Stimulated activated naive B cell treated with anti-CD40 and anti-IgM and Interleukin-4, amounts not matched to agents 10 μg/mL and 1 μg/mL and 100 μg/mL, for 72 hours (primary cell): ENCODE measurements at regions not wholly inside any gene's neighbourhood (a gene's known extent, or its start where the extent isn't known, plus 50 kb on each side); places are given as distances from the start of the nearest gene placed in this dataset.

Experiments used
- ATAC-seq, 2 donors: fragments of 150-1000 bp; cut with Tn5 transposase; replicated peaks; 2 replicates each; pipeline ENCODE4 v1.10.0; 2021; ENCODE audit warnings: moderate library complexity in 1 of 2
- DNase-seq: peaks from one replicate; pipeline ENCODE4 v3.0.0; 2021
- H3K27ac Mint-ChIP-seq: one replicate; pipeline ENCODE4 v1.8.0; 2022; ENCODE audit warnings: mild to moderate bottlenecking, mixed read lengths
- H3K27me3 Mint-ChIP-seq, 2 donors: one replicate each; pipeline ENCODE4 v1.8.0; 2022; ENCODE audit warnings: mixed read lengths in 2 of 2
- H3K36me3 Mint-ChIP-seq, 2 donors: one replicate each; pipeline ENCODE4 v1.8.0; 2022; ENCODE audit warnings: mixed read lengths in 2 of 2, mild to moderate bottlenecking in 1 of 2
- H3K4me1 Mint-ChIP-seq, 2 donors: one replicate each; pipeline ENCODE4 v1.8.0; 2022; ENCODE audit warnings: mixed read lengths in 2 of 2, mild to moderate bottlenecking in 1 of 2
- H3K4me3 Mint-ChIP-seq, 2 donors: one replicate each; pipeline ENCODE4 v1.8.0; 2022; ENCODE audit warnings: mild to moderate bottlenecking in 2 of 2, mixed read lengths in 2 of 2, moderate library complexity in 1 of 2
- H3K9me3 Mint-ChIP-seq, 2 donors: one replicate each; pipeline ENCODE4 v1.8.0; 2022; ENCODE audit warnings: mixed read lengths in 2 of 2, mild to moderate bottlenecking in 1 of 2

DNA sequence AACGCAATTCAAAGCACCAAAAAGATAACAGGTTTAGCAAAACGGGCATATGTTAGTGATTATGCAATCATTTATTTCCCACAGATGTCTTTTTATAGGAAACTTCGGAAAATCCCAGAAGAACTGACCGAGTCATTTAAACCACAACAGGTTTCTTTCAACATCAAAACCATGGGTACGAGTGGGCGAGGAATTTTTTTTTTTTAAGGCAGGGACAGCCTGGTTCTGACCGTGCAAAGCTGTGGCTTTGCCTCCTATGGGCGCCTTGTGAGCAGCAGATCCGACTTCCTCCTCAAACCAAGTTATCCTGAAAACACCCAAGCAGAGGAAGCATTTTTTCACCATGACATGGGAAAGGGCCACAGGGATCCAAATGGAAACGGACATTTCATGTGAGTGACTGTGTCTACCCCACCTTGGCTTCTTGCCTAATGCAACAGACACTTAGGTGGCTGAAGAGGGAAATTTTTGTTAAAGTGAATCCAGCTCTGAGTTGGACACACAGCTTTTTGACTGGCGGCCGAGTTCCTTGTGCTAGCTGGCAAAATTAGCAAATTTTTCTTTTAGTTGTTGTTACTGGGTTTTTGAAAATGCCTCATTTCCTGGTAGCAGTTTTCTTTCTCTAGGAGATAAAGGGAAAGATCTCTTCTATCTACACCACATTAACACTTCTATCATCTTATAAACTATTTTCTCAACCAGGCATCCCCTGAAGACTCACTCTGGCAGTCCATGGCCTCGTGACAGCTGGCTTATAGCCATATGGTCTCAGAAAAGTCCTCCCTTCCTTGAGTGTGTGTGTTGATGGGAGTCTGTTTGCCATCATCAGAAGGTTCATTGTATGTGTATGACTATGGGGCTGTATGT lies 487.4 kb upstream of the ZEB2 start:
- H3K4me1 Mint-ChIP-seq = peaks cover 0 to 2% of the 10 kb centered on the region in 2 donors
- no peaks in the 10 kb centered on the region for H3K36me3 Mint-ChIP-seq
- DNase-seq (no peak), ATAC-seq (no peak)
- H3K27me3 Mint-ChIP-seq = no peaks in the 10 kb centered on the region
- H3K9me3 Mint-ChIP-seq = no peaks in the 10 kb centered on the region
- no peak overlapping the region for H3K27ac Mint-ChIP-seq
- no peak overlapping the region for H3K4me3 Mint-ChIP-seq

DNA sequence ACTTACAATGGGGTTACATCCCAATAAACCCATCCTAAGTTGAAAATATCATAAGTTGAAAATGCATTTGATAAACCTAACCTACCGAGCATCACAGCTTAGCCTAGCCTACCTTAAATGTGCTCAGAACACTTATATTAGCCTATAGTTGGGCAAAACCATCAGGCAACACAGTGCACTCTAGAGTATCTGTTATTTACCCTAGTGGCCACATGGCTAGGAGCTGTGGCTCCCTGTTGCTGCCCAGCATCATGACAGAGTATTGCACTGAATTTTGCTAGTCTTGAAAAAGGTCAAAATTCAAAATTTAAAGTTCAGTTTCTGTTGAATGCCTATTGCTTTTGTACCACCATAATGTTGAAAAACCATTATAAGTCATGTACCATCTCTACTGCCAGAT lies 482.7 kb upstream of the ZEB2 start:
- no peaks in the 10 kb centered on the region for H3K36me3 Mint-ChIP-seq

DNA sequence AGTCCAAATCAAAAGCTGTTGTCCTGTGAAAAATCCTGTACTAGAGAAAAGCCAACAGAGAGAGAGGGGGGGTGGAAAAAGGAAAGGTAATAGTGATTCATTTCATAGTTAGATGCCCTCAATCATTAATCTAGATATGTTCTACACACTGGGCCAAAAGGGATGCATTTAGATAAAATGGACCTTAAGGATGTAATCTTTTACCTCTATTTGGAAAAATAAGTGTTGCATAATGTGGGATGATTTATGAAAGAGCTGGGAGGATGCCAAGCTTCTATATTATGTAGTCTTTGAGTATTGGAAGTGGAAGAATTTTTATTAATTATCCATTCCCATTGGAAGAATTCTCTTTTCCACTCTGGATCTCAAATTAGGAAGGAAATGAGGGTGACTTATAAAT lies 480.5 kb upstream of the ZEB2 start:
- Mint-ChIP-seq H3K27me3 (no peaks in the 10 kb centered on the region), H3K9me3 (no peaks in the 10 kb centered on the region), H3K4me3 (no peak overlapping the region), H3K4me1 (no peaks in the 10 kb centered on the region), H3K36me3 (no peaks in the 10 kb centered on the region), H3K27ac (no peak overlapping the region)
- ATAC-seq (no peak), DNase-seq (no peak)

More for the DNA sequence above, 482.7 kb upstream of the ZEB2 start:
- no peak for ATAC-seq
- H3K27me3 Mint-ChIP-seq = no peaks in the 10 kb centered on the region
- no peaks in the 10 kb centered on the region for H3K4me1 Mint-ChIP-seq
- no peak overlapping the region for H3K27ac Mint-ChIP-seq
- no peak overlapping the region for H3K4me3 Mint-ChIP-seq
- H3K9me3 Mint-ChIP-seq = no peaks in the 10 kb centered on the region
- DNase-seq = no peak

DNA sequence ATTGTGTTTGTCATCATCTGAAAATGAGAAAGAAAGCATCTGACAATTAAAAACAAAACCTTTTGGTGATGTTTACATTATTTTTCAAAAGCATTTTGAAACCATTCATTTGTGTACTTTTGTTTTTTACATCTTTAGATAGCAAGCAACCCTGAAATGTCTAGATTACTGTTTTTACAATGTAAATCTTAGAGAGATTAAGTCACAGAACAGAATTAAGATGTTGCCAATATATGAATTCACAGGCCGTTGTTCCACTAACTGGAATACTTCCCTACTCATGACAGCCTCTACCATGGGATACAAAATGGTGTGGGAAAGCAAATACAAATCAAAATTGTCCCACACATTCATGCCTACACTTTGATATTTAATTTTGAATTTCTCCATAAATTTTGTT lies 480.0 kb upstream of the ZEB2 start:
- DNase-seq (no peak), ATAC-seq (no peak)
- H3K4me3 Mint-ChIP-seq = no peak overlapping the region
- no peaks in the 10 kb centered on the region for H3K9me3 Mint-ChIP-seq
- no peaks in the 10 kb centered on the region for H3K36me3 Mint-ChIP-seq
- no peaks in the 10 kb centered on the region for H3K27me3 Mint-ChIP-seq
- no peaks in the 10 kb centered on the region for H3K4me1 Mint-ChIP-seq
- H3K27ac Mint-ChIP-seq = no peak overlapping the region

DNA sequence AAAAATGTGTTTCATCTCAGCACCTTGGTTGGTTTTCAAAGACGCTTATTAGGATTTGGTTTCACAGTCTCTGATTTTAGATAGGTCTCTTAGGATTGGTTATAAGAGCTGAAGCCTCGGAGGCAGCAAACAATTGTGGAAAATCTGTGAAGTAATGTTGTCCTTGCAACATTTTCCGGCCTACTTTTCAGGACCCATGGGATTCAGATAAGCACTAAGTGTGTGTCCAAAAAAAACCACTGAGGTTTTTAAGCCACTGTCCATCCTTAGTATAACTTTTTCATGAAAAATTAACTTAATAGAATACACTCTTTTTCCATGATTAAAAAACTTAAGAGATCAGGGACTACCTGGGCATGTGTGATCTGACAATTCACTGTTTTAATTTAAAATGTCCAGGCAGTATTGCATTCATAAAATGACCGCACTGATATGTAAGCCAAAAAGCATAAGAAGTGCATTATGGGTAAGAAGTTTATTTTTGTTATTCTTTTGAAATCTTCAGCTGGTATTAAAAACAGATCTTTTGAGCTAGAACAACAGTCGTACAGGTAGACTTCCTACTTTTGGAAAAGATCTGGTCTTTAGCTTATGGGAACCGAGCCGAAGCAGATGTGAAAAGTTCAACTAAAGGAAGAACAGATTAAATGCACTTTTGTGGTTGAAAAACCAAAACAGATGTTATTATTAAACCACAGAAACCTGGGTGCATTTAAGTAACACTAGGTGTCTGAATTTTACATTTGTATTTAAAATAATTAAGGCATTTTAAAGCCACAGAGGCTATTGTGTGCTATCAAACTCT lies 479.4 kb upstream of the ZEB2 start:
- Mint-ChIP-seq H3K27ac (no peak overlapping the region), H3K9me3 (no peaks in the 10 kb centered on the region), H3K36me3 (no peaks in the 10 kb centered on the region)

DNA sequence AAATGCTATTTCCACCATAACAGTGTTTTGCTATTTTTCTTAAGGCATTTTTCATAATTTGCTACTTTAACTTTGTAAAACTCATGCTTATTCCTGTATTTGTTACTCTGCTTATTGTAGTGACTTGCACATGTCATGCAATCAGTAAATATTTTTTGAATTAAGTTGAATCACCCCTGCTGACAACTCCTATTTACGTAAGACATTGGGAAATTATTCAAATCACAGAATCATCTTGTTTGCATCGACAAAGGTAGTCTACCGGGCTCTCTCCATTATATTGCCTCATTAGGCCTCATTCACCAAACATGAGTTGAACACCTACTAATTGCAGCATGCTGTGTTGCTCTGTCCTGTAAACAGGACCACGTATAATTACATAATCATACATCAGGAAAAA lies 478.5 kb upstream of the ZEB2 start:
- no peak overlapping the region for H3K4me3 Mint-ChIP-seq
- no peak for ATAC-seq
- H3K9me3 Mint-ChIP-seq = no peaks in the 10 kb centered on the region
- no peak for DNase-seq
- no peaks in the 10 kb centered on the region for H3K36me3 Mint-ChIP-seq
- peaks cover 0 to 2% of the 10 kb centered on the region in 2 donors for H3K4me1 Mint-ChIP-seq
- H3K27ac Mint-ChIP-seq = no peak overlapping the region
- no peaks in the 10 kb centered on the region for H3K27me3 Mint-ChIP-seq

More for the DNA sequence above, 479.4 kb upstream of the ZEB2 start:
- DNase-seq (no peak), ATAC-seq (no peak)
- H3K27me3 Mint-ChIP-seq = no peaks in the 10 kb centered on the region
- no peaks in the 10 kb centered on the region for H3K4me1 Mint-ChIP-seq
- no peak overlapping the region for H3K4me3 Mint-ChIP-seq

DNA sequence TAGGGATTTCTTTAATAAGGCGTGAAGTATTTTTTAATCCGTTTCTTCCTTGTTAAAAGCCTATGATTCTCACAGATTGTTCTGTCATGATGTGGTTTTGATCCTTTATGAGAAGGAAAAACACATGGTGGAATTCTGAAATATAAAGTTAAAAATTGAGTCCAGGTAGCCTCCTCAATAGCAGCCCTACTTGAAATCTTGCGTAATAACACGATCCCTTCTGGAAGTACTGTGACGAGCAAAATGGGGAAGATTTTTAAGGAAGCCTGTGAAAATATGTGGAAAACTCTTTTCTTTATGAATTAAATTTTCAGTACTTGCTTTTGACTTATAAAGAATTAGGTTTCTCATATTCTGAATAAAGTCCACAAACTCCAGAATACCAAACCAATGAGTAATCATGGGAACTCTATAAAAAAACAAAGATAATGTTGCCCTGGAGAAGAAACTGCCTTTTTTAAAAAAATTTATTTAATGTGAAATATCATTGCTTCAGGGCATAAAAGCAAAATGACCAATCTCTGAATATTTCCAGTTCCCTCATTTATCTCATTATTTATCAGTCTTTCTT lies 476.4 kb upstream of the ZEB2 start:
- no peaks in the 10 kb centered on the region for H3K9me3 Mint-ChIP-seq
- no peak for ATAC-seq
- H3K36me3 Mint-ChIP-seq = no peaks in the 10 kb centered on the region

DNA sequence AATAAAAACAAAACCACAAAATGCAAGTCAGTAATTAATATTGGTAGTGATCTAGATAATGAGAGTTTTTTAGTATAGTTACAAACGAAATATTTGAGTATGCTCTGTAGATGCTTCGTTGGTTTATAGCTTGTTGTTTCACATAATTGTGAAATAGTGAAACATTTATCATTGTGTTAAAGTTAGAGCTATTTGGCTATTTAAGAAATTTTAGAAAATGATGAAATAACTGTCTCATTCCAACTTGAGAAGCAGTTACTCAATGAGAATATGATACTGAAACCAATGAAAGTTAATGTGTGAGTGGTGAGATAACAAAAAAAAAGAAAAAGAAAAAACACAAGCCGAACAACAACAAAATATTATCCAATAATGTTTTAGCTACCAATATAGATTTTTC lies 475.6 kb upstream of the ZEB2 start:
- H3K4me1 Mint-ChIP-seq = peaks cover 0 to 6% of the 10 kb centered on the region in 2 donors
- H3K9me3 Mint-ChIP-seq = no peaks in the 10 kb centered on the region
- no peak overlapping the region for H3K27ac Mint-ChIP-seq
- DNase-seq (no peak), ATAC-seq (no peak)
- no peak overlapping the region for H3K4me3 Mint-ChIP-seq
- no peaks in the 10 kb centered on the region for H3K36me3 Mint-ChIP-seq
- H3K27me3 Mint-ChIP-seq = no peaks in the 10 kb centered on the region

More for the DNA sequence above, 476.4 kb upstream of the ZEB2 start:
- Mint-ChIP-seq H3K4me1 (peaks cover 0 to 6% of the 10 kb centered on the region in 2 donors), H3K27me3 (no peaks in the 10 kb centered on the region), H3K27ac (no peak overlapping the region), H3K4me3 (no peak overlapping the region)
- DNase-seq = no peak

DNA sequence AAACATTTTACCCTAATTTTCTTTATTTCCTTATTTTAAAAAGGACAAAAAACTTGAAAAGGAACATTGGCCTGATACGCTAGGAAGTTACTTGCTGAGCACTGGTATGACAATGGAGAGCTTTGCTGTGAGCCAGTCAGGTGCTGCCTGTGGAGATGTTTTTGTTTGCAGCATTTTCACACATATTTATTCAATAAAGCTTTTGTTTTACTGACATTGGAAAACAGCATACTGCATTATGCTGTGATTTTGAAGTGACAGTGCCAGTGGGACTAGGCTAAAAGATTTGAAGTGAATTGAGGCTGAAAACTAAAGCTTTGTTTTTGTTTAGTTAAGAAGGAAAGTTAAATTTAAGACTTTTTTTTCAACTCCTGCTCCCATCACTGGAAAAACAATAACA lies 470.7 kb upstream of the ZEB2 start:
- H3K27ac Mint-ChIP-seq = no peak overlapping the region
- H3K9me3 Mint-ChIP-seq = peaks cover 11% of the 10 kb centered on the region in 2 donors
- ATAC-seq = no peak
- no peak overlapping the region for H3K4me3 Mint-ChIP-seq
- H3K36me3 Mint-ChIP-seq = peaks cover 5 to 8% of the 10 kb centered on the region in 2 donors
- DNase-seq = no peak
- no peaks in the 10 kb centered on the region for H3K27me3 Mint-ChIP-seq
- peaks cover 0 to 6% of the 10 kb centered on the region in 2 donors for H3K4me1 Mint-ChIP-seq

DNA sequence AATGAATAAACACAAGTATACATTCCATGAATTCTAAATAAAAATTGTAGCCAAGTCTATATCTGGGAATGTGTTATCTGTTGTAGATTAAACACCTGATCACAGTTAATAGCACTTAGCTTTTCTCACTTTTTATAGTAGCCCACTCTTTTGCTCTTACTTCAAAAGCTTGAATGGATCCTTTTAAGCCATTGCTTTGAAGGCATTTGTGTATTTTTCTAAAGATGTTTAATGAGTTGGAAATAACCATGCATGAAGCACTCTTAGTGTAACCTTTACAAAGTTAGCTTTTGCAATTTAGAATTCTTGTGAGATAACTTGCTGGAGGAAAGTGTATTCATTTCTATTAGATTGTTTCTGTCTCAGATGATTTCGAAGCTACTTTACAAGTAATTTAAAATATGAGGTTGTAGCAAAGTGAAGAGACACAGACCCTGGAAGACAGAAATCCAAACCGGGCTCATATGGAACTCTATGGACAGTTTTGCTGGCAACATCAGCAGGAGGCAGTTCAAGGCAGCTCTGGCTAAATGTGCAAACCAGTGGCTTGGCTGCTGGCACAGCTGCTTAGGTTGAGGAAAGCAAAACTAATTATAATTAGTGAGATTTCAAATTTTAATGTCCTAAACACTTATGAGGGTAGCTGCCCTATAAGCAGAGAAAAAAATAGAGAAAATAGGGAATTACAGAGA lies 469.8 kb upstream of the ZEB2 start:
- ATAC-seq (no peak), DNase-seq (no peak)
- Mint-ChIP-seq H3K9me3 (peaks cover 13 to 14% of the 10 kb centered on the region in 2 donors), H3K27ac (no peak overlapping the region), H3K27me3 (no peaks in the 10 kb centered on the region), H3K4me3 (no peak overlapping the region), H3K4me1 (peaks cover 0 to 6% of the 10 kb centered on the region in 2 donors), H3K36me3 (peaks cover 5 to 8% of the 10 kb centered on the region in 2 donors)

DNA sequence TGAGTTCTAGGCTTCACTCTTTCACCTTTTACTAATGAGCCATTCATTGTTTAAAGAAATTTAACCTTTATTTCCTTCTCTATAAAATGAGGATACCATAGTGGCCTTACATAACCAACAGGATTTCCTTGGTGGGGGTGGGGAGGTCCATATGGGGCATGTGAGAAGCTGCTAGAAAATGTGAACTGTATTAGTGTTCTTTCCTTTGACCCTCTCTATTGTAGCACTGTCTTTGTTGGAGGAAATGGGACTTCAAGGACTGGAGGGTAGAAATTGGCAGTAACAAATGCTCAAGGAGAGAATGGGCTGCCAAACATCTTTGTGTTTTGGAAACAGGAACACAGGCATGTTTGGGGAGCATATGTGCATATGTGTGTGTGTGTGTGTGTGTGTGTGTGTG lies 468.7 kb upstream of the ZEB2 start:
- H3K4me1 Mint-ChIP-seq = peaks cover 0 to 3% of the 10 kb centered on the region in 2 donors
- ATAC-seq (no peak), DNase-seq (no peak)
- H3K27me3 Mint-ChIP-seq = no peaks in the 10 kb centered on the region
- H3K4me3 Mint-ChIP-seq = no peak overlapping the region
- H3K27ac Mint-ChIP-seq = no peak overlapping the region
- H3K36me3 Mint-ChIP-seq = peaks cover 5 to 8% of the 10 kb centered on the region in 2 donors
- peaks cover 13 to 14% of the 10 kb centered on the region in 2 donors for H3K9me3 Mint-ChIP-seq

DNA sequence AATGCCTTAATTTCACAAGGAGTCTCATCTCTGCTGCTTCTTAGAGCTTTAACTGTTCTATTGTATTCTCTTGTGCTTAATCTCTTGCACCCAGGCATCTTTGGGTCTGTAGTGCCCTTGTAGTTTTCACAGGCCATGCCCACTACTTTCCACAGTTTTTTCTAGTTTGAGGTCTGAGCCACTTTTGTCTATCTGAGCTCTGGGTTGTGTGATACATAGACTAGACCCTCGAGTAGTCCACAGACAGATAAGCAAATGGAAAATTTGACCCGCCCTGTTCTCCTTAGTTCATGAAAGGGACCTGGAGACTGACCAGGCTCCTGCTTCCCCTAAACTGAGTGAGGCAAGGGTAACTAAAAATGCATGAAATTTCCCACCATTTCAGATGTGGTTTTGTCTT lies 466.8 kb upstream of the ZEB2 start:
- ATAC-seq = no peak
- Mint-ChIP-seq H3K27me3 (no peaks in the 10 kb centered on the region), H3K9me3 (peaks cover 13 to 14% of the 10 kb centered on the region in 2 donors), H3K4me3 (no peak overlapping the region), H3K27ac (no peak overlapping the region), H3K36me3 (peaks cover 5 to 8% of the 10 kb centered on the region in 2 donors), H3K4me1 (no peaks in the 10 kb centered on the region)
- DNase-seq = no peak

DNA sequence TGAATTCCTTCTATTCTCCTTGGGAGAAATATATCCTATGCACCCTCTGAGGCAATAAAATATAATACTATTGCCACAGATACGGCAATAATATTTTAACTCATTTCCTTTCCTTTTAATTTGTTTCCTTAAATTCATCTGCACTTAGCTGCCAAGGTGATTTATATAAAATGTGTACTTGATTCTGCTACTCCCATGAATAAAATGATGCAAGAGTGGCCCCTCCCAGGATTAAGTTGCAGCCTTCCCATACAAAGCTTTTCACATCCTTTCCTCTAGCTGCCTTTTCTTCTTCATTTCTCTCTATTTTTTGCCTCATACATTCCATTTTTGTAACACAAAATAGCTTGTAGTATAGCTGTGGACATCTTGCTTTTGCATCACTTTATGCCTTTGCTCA lies 464.1 kb upstream of the ZEB2 start:
- no peaks in the 10 kb centered on the region for H3K4me1 Mint-ChIP-seq
- ATAC-seq = no peak
- DNase-seq = no peak
- peaks cover 13 to 16% of the 10 kb centered on the region in 2 donors for H3K9me3 Mint-ChIP-seq
- no peaks in the 10 kb centered on the region for H3K27me3 Mint-ChIP-seq
- no peak overlapping the region for H3K27ac Mint-ChIP-seq
- peaks cover 5 to 8% of the 10 kb centered on the region in 2 donors for H3K36me3 Mint-ChIP-seq
- H3K4me3 Mint-ChIP-seq = no peak overlapping the region

DNA sequence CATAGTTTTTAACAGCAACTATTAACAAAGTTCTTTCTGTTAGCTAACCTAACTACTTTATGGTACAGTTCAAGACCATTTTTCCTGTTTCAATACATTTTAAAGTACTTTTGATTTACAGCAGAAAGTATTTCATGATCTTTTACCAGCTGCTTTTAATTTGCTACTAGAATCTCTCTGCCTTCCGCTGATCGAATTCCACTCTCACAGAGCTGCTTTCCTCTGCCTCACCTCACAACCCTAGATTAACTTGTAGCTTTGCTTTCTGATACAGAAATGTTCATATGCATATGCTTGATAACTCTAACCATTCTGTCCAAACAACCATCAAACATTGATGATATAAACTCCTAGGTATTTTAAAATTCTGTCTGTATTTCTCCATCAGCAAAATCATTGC lies 463.2 kb upstream of the ZEB2 start:
- peaks cover 5 to 8% of the 10 kb centered on the region in 2 donors for H3K36me3 Mint-ChIP-seq
- no peak overlapping the region for H3K4me3 Mint-ChIP-seq
- no peaks in the 10 kb centered on the region for H3K4me1 Mint-ChIP-seq
- ATAC-seq (no peak), DNase-seq (no peak)
- no peaks in the 10 kb centered on the region for H3K27me3 Mint-ChIP-seq
- peaks cover 13 to 16% of the 10 kb centered on the region in 2 donors for H3K9me3 Mint-ChIP-seq
- no peak overlapping the region for H3K27ac Mint-ChIP-seq
